Fibroblast of peridontal ligament (primary cell): ENCODE measurements at regions not wholly inside any gene's neighbourhood (a gene's known extent, or its start where the extent isn't known, plus 50 kb on each side); places are given as distances from the start of the nearest gene placed in this dataset.

Experiments
- DNase-seq: peaks from one replicate; pipeline ENCODE4 v3.0.0-alpha.2; 2010; ENCODE audit errors: extremely low read depth

DNA sequence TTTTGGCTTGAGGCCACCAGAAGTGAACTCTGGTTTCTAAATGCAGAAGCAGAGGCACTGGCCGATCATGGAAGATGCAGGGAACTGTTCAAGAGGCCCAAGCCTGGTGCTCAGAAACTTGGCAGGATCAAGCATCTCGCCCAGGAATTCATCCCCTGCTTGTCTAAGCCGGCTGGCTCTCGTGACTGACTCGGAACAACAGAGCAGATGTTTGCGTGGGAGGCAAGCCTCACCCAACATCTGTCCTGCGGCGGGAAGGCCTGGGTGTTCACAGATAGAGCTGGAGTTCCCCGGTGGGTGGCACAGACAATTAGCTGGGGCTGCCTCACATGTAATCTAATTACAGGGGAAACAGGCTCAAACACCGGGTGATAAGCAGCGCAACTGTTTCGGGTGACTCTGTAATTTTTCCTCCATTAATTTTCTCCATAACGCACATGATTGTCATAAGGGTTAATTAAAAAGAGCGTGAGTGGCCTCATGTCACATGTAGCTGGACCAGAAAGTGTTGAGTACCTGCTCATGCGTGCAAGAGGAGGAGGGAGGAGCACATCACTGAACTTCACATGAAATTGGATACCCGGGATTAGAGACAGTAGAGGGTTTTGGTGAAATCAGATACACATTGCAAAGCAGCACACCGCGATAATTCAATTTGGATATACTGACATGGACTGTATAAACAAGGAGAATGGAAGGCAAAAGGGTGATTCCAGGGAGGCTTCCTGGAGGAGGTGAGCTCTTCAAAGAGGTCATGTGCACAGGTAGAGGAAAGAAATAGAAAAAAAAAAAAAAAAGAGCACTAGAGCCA, 180.0 kb downstream of the ETS2 start:
- DNase-seq = peak; percentile 98

DNA sequence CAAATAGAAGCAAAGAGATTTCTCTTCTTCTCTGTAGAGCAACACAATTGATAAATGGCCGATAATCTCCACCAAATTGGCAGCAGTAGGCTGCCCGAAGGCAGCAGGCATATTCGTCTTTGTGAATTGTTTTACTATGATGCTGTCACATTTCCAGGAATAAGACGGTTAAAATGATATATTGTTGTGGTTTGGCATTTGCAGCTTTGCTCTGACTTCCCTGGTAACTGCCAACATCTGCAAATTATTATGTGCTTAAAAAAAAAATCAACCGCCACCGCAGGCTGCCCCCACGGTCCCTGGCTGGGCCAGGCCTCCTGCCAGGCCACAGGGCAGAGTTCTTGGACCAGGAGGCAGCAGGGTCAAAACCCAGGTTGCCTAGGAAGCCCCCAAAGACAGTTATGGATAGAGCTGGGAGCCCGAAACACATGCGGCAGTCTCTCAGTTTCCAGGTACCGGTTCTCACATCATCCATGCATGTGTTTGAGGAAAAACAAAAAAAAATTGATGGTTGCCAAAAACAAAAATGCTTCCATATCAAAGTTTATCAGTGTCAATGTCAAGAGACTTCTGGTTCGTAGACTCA, 179.3 kb downstream of the ETS2 start:
- DNase-seq = peak; percentile 95

DNA sequence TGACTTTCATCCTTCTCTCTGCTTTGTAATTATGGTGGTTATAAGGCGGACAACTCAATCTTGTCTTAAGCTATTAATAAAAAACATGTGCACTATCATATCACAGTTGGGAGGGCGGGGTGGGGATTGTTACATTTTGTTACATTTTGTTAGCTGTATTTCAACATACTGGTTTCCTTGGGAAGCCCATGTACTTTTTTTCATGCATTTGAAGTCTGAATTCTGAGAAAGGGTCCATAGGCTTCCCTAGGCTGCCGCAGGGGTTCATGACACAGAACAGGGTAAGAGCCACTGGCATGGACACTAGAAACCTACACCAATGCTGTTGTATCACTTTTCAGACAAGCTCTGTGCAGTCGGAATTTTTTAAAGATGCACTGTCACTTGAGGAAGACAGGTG, 178.8 kb downstream of the ETS2 start:
- no peak for DNase-seq

DNA sequence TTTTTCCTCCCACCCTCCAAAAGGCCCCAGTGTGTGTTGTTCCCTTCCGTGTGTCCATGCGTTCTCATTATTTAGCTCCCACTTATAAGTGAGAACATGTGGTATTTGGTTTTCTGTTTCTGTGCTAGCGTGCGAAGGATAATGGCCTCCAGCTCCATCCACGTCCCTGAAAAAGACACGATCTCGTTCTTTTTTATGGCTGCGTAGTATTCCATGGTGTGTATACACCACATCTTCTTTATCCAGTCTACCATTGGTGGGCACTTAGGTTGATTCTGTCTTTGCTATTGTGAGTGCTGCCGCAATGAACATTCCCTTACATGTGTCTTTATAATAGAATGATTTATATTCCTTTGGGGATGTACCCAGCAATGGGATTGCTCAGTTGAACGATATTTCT, 177.8 kb downstream of the ETS2 start:
- no peak for DNase-seq

DNA sequence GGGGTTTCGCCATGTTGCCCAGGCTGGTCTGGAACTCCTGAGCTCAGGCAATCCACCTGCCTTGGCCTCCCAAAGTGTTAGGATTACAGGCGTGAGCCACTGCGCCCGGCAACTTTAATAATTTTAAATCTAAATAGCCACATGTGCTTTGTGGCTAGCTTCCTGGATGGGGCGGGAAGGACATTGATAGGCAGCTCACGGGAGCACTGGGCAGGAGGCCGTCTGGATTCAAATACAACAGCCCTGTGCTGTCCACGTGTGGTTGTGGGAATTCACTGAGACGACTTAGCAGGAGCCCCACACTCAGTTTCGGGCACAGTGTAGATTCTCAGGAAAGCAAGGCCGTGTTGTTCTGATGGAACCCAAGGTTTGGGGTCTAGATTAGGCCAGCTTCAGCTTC, 177.1 kb downstream of the ETS2 start:
- DNase-seq = no peak

DNA sequence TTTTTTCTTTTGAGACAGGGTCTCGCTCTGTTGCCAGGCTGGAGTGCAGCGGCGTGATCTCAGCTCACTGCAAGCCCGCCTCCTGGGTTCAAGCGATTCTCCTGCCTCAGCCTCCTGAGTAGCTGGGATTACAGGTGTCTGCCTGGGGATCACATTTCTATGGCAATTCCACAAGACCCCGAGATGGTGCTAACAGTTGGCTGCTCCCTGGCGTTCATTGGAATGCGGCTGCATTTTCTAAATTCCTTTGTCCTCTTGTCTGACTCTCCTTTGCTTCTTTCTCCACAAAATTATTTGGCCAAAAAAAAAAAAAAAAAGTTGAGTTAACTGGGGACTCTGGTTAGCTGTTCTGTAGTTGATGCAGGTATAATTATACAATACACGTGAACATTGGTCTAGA, 176.4 kb downstream of the ETS2 start:
- no peak for DNase-seq

DNA sequence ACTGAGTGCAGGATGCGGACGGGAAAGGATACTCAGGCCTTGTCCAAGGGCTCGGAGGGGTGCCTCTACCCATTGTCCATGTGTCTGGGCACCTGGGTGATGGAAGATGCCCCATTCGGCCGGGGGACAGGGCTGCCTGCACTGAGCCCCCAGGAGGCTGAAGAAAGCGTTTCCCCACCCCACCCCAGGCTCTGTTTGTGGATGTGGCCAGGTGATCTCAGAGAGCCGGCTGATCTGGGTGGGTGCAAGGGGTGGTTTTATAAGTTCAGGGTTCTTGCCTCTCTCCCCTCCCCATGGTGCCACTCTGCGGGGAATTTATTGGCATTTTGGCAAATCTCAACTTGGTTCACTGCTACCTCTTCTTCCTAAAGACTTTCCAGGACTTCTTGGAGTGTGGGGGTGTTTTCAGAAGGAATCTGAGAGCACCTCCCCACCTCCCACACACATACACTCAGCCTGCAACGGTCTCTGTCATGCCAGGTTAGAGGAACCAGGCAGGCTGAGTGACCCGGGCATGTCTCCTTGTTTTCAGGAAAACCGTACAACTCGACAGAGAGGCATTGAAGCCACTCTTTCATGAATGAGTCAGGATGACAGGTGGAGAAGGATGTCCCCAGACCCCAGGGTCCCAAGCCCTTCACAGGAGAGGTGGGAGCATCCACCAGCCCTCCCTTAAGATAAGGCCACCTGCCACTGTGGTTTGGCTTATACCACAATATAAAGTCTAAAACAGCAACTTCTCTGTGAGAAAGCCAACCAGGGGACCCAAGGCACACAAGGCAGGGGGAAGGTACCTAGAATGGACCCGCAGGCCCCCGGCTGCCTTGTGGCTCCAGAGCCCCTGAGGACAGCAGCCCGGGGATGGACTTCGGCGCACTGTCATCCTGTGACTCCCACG, 174.9 kb downstream of the ETS2 start:
- DNase-seq = no peak

DNA sequence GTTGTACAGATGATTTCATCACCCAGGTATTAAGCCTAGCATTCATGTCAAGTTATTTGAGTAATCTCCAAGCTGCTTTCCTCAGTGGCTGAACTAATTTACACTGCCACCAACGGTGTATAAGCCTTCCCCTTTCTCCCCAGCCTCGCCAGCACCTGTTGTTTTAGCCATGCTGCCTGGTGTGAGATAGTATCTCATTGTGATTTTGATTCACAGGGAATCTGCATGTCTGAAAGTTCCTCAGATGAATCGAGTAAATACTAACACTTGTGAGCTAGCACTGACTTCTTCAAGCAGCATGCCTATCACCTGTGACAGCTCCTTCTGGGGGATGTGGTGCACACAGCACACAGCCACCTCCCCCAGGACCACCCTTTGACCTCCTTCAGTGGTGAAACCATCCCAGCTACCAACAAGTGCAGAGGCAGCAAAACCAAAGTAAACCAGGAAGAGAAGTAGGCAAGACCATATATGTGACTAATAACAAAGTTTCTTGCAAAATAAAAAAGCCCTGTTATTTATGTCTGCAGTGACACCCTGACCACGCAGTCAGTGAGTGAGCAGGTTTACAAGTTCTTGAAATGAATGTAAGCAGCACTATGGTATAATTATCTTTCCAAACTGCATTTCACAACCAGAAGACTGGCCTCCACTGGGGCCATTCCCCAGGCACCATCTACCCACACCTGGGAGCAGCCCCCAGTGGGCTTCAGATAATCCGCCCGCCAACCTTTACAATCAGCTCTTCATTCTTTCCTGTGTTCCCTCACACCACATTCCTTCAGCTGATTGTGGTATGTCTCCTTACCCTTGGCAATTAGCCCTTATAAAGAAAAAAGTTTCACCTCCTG, 173.8 kb downstream of the ETS2 start:
- DNase-seq = no peak

DNA sequence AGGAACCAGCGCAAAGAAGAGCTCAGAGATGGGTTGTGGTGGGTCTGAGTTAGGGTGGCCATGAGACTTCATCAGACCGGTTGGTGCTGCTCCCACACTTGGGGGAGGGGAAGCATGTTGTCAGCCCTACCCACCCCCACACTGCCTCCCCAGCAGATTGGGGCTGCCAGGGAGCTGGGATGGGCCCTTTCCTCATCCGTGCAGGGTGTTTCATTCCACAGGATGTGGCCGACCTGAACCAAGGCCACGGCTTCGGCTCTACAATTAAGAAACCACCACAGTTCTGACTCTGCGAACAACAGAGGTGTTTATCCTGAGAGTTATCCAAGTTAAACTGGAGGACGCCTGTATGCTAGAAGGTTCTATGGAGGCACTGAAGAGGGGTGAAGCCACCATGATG, 171.2 kb downstream of the ETS2 start:
- DNase-seq = no peak

DNA sequence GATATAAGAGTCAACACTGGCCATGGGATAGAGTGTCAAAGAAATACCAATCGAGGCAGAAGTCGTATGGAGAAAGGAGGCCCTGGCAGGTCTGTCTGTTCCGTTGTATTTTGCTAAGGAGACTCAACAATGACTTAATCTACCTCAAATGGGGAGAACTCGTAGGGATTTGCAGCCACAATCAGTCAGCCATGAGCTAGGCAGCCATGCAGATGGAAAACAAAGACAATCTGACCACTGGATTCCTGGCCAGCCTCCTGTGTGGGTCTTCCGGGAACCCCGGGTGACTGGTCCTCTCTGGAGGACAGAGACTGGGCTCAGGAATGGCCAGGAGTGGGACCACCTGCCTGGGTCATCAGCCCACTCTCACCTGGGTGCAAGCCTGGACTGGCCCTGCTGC, 167.8 kb downstream of the ETS2 start:
- no peak for DNase-seq

DNA sequence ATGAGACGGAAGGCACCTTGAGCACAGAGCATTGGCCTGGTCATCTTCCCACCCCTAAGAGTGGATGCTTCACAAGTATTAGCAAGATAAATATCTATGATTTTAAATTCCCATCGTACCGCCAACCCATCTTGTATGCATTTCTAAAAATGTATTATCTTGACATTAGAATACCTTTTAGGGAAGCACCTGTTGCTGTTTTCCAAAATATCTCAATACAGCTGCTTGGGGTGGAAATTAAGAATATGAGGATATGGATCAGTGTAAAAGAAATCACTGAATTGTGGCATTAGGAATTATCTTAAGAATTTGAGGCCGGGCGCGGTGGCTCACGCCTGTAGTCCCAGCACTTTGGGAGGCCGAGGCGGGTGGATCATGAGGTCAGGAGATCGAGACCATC, 166.3 kb downstream of the ETS2 start:
- no peak for DNase-seq

DNA sequence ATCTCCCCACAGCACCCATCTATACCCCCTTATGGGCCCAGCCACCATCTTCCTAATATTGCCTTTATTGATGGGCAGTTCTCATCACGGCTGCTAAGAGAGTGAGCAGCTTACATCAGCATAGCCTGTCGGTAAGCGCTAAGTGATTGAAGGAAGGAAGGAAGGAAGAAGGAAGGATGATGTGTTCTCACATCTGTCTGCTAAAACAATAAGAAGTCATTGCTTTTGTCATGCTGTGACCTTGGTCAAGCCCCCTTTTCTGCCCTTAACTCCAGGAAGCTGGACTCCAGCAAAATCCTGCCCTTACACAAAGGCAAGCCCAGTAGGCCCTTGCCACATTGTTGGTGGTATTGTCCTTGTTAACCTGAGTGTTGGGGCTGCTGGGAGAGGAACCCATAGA, 165.0 kb downstream of the ETS2 start:
- DNase-seq = no peak

DNA sequence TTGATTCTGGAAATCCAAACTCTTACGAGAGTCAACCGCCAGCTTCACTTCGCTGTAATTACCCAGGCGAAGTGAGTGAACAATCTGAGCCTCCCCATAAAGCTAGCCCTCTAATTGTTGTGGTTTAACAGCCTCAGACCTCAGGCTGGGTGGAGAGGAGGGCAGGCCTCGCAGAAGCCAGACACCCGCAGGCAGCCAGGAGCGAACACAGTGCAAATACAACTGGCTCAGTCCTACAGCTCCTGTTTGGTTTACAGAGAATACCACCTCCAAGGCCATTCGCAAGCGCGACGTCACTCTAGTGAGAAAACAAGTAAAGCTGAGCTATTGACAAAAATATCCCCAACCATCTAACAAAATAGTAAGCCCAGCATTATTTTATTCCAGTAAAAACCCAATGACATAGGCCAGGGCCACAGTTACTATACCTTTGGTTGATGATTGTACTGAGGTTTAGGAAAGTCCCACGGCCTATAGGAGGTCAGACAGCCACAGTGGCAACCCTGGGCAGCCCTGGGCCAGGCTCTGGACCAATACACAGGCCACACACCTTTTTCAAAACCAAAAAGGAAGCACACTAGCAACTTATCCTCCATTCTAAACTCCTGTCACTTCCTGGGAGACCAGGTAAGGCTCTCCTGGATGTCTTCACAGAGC, 163.3 kb downstream of the ETS2 start:
- no peak for DNase-seq

DNA sequence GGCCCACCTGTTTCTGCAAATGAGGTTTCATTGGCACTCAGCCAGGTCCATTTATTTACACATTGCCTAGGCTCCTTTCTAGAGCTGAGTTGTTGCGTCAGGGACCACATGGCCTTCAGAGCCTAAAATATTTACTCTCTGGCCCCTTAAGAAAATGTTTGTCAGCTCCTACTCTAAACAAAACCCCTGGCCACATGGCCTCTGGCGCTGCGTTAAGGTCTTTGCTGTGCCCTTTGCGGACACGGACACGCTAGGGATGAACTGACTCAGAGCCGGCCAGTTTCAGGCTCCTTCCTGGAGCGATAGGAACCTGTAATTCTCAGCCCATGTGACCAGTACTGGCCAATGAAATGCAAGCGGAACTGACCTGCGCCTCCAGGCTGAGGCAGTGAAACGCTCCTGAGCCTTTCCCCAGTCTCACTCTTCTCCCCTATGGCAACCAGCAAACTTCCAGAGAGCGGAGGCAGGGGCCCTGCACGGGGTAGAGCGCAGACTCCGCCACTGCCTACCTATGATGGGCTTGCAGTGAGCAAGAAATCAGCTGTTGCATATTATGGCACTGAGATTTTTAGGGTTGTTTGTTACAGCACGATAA, 160.3 kb downstream of the ETS2 start:
- no peak for DNase-seq

DNA sequence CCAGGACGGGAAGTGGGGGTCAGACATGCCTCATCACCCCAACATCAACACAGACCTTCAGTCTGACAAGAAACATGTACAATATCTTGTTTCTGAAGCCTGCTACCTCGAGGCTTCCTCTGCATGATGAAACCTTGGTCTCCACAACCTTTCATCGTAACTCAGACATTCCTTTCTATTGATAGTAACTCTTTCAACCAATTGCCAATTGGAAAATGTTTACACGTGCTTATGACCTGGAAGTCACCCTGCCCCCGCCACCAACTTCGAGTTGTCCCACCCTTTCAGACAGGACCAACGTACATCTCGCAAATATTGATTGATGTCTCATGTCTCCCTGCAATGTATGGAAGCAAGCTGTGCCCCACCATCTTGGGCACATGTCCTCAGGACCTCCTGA, 159.5 kb downstream of the ETS2 start:
- no peak for DNase-seq

DNA sequence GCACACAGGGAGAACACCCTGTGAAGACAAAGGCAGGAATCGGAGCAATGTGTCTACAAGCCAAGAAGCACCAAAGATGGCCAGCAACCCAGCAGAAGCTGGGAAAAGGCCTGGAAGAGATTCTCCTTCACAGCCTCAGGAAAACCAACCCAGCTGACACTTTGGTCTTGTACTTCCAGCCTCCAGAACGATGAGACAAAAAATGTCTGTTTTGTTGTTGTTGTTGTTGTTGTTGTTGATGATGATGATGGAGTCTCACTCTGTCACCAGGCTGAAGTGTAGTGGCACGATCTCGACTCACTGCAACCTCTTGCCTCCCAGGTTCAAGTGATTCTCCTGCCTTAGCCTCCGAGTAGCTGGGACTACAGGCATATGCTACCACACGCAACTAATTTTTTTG, 157.3 kb downstream of the ETS2 start:
- DNase-seq = no peak

DNA sequence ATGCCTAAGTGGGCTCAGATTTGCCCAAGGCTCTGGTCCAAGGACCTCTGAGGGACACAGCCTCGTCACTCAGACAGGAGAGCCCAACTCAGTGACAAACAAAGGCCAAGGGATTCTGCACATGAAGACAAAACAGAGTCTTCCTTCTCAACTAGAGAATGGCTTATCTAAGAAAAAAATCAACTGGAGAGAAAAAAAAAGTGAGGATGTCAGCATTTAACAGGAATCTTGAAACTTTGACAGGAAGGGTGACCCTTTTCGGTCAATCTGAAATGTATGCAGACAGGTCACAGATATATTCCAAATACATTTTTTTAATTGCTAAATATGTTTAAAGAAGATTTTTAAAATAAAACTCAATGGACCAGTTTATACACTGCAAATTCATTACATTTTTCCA, 154.5 kb downstream of the ETS2 start:
- DNase-seq = no peak

DNA sequence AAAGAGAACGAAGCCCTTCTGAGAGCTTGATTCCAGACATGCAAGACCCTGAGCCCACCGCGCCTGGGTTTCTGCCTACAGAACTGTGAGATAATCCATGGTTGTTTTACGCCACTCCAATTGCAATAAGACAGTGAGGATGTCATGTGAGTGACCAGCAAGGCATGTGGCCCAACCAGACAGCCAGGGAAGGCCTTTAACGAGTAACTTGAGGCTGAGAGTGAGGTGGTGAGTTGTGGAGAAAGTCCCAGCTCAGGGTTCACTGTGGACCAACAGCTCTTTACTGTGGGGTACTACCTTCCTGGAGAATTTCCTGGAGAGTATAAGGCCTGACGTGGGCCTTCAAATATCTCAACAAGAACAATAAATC, 153.9 kb downstream of the ETS2 start:
- no peak for DNase-seq

DNA sequence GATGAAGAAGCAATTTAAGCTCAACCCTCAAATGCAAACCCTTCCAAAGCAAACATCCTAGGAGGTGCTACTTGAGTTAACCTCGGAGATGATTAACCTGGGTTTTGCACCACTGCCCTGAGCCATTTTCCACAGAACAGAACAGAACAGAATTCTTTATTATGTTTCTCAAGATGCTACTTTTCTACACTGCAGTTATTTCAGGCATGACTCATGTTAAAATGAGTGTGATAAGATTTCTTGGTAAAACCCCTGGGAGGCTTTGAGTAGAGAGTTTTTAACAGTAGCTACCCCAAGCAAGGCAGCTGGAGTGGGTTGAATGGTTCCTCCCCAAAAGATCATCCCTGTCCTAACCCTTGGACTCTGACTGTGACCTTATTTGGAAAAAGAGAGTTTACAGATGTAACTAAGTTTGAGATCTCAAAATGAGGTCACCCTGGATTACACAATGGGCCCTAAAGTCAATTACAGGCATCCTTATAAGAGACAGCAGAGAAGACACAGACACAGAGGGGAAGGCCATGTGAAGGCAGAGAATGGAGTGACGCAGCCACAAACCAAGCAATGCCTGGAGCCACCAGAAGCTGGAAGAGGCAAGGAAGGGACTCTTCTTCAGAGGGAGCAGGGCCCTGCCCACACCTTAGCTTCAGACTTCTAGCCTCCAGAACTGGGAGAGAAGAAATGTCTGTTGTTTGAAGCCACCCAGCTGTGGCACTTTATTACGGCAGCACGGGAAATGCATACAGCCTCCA, 153.4 kb downstream of the ETS2 start:
- DNase-seq = peak; percentile 91

DNA sequence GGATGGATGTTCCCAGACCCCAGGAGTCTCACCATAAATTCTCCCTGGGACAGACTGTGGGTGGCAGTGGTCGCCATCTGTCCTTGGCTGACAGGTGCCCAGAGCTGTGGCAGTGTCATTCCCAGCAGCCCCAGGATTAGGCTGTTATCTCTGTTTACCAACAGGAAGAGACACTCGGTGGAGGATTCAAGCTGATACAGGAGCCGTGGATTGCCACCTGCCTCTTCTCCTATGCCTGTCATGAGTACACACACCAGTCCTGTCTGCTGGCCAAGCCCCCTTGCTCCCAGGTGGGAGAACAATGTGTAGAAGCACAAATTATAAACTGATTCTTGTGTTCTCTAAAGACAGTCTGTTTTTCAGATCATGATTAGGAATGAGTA, 152.6 kb downstream of the ETS2 start:
- DNase-seq = no peak
